ENCODE measurements at regions not wholly inside any gene's neighbourhood (a gene's known extent, or its start where the extent isn't known, plus 50 kb on each side); places are given as distances from the start of the nearest gene placed in this dataset.
"Not testable (repeated sequence)": the region's sequence is repeated elsewhere in the genome, so short reads cannot be mapped to it uniquely, and the experiment has no call there.

- not testable (repeated sequence) for H3K9me3 ChIP-seq (ENCODE audit: control insufficient read depth, low read depth, low read length); H3K4me1 ChIP-seq (ENCODE audit: control insufficient read depth, insufficient read depth, low read length); H3K27me3 ChIP-seq (ENCODE audit: control insufficient read depth, insufficient read depth, low read length); DNase-seq; H3K36me3 ChIP-seq (ENCODE audit: control insufficient read depth, insufficient read depth, low read length); H3K4me3 ChIP-seq (ENCODE audit: low read length); H3K27ac ChIP-seq (ENCODE audit: low read length)
- WGBS (ENCODE audit: insufficient coverage, low lambda C conversion rate) = no CpG with 5 or more reads among the region's 5 CpGs
Measured at GRCh38 chr5:101715790-101716189, 580.3 kb downstream of the SLCO4C1 start.

- no peak for DNase-seq
- H3K27me3 ChIP-seq (ENCODE audit: control insufficient read depth, insufficient read depth, low read length) = no peaks in the 10 kb centered on the region
- H3K36me3 ChIP-seq (ENCODE audit: control insufficient read depth, insufficient read depth, low read length) = no peaks in the 10 kb centered on the region
- no peak overlapping the region for H3K4me3 ChIP-seq (ENCODE audit: low read length)
- no peak overlapping the region for H3K27ac ChIP-seq (ENCODE audit: low read length)
- H3K9me3 ChIP-seq (ENCODE audit: control insufficient read depth, low read depth, low read length) = no peaks in the 10 kb centered on the region
- H3K4me1 ChIP-seq (ENCODE audit: control insufficient read depth, insufficient read depth, low read length) = no peaks in the 10 kb centered on the region
Measured at GRCh38 chr5:101689306-101689705, 606.8 kb downstream of the SLCO4C1 start.

DNA sequence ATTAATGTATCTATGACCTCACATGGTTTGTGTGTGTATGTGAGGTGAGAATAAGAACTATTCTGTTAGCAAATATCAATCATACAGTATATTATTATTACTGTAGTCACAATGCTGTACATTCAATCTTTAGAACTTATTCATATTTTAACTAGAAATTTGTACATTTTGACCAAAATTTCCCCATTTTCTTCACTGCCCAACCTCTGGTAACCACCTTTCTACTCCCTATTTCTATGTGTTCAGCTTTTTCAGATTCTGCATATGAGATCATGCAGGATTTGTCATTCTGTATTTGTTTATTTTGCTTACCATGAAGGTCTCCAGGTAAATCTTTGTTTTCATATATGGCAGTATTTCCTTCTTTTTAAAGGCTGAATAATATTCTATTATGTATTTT is 607.9 kb downstream of the SLCO4C1 start:
- Histone ChIP-seq H3K27me3 (ENCODE audit: control insufficient read depth, insufficient read depth, low read length) (no peaks in the 10 kb centered on the region), H3K4me3 (ENCODE audit: low read length) (no peak overlapping the region), H3K36me3 (ENCODE audit: control insufficient read depth, insufficient read depth, low read length) (no peaks in the 10 kb centered on the region), H3K4me1 (ENCODE audit: control insufficient read depth, insufficient read depth, low read length) (no peaks in the 10 kb centered on the region), H3K27ac (ENCODE audit: low read length) (no peak overlapping the region), H3K9me3 (ENCODE audit: control insufficient read depth, low read depth, low read length) (no peaks in the 10 kb centered on the region)
- DNase-seq = no peak

GRCh38 chr5:101687349-101687985 is 608.6 kb downstream of the SLCO4C1 start:
- Histone ChIP-seq H3K27me3 (ENCODE audit: control insufficient read depth, insufficient read depth, low read length) (no peaks in the 10 kb centered on the region), H3K4me1 (ENCODE audit: control insufficient read depth, insufficient read depth, low read length) (no peaks in the 10 kb centered on the region), H3K27ac (ENCODE audit: low read length) (no peak overlapping the region), H3K9me3 (ENCODE audit: control insufficient read depth, low read depth, low read length) (no peaks in the 10 kb centered on the region), H3K36me3 (ENCODE audit: control insufficient read depth, insufficient read depth, low read length) (no peaks in the 10 kb centered on the region), H3K4me3 (ENCODE audit: low read length) (no peak overlapping the region)
- DNase-seq = no peak

GRCh38 chr5:101686536-101687157 is 609.4 kb downstream of the SLCO4C1 start:
- DNase-seq = no peak
- no peaks in the 10 kb centered on the region for H3K4me1 ChIP-seq (ENCODE audit: control insufficient read depth, insufficient read depth, low read length)
- no peaks in the 10 kb centered on the region for H3K9me3 ChIP-seq (ENCODE audit: control insufficient read depth, low read depth, low read length)
- no peaks in the 10 kb centered on the region for H3K27me3 ChIP-seq (ENCODE audit: control insufficient read depth, insufficient read depth, low read length)
- H3K27ac ChIP-seq (ENCODE audit: low read length) = no peak overlapping the region
- H3K36me3 ChIP-seq (ENCODE audit: control insufficient read depth, insufficient read depth, low read length) = no peaks in the 10 kb centered on the region
- no peak overlapping the region for H3K4me3 ChIP-seq (ENCODE audit: low read length)
- WGBS (ENCODE audit: insufficient coverage, low lambda C conversion rate) = 100% methylated on average over 1 of the region's 3 CpGs

GRCh38 chr5:101679816-101680215 is 616.3 kb downstream of the SLCO4C1 start:
- Histone ChIP-seq H3K36me3 (ENCODE audit: control insufficient read depth, insufficient read depth, low read length) (no peaks in the 10 kb centered on the region), H3K4me3 (ENCODE audit: low read length) (no peak overlapping the region), H3K9me3 (ENCODE audit: control insufficient read depth, low read depth, low read length) (no peaks in the 10 kb centered on the region), H3K27ac (ENCODE audit: low read length) (no peak overlapping the region), H3K27me3 (ENCODE audit: control insufficient read depth, insufficient read depth, low read length) (no peaks in the 10 kb centered on the region), H3K4me1 (ENCODE audit: control insufficient read depth, insufficient read depth, low read length) (no peaks in the 10 kb centered on the region)
- WGBS (ENCODE audit: insufficient coverage, low lambda C conversion rate) = no CpG with 5 or more reads among the region's 2 CpGs
- DNase-seq = peak; percentile 2 to 6

DNA sequence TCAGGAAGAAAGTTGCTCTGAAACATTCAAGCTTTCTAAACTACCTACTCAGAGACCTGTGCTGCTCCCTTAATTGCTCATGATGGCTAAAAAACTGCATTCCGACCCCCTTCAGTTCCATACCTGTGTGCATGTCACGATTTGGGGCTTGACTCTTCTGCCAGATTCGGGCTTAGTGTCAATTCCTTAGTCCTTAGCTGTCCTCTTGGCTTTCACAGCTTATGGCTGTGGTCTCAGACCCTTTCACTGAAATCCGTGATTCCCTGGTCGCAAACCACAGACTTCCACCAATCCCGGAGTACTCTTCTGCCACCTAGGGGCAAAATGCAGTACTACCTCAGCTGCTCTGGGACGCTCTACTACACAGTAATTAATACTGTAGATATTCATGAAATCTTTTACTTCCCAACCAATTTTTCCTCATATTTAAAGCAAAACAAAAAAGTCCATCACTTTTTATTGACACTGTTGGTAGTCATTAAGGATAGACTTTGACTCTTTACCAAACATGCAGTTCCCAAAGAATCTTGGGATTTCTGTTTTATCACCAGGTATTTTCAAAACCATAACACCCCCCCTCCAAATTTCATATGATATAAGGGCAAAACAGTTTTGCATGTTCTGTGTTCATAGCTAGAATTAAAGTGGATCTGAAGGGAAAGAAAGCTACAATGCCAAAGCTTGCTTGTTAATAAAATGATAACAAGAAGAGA is 617.4 kb downstream of the SLCO4C1 start:
- Histone ChIP-seq H3K4me1 (ENCODE audit: control insufficient read depth, insufficient read depth, low read length) (no peaks in the 10 kb centered on the region), H3K9me3 (ENCODE audit: control insufficient read depth, low read depth, low read length) (no peaks in the 10 kb centered on the region), H3K27ac (ENCODE audit: low read length) (no peak overlapping the region), H3K36me3 (ENCODE audit: control insufficient read depth, insufficient read depth, low read length) (no peaks in the 10 kb centered on the region), H3K27me3 (ENCODE audit: control insufficient read depth, insufficient read depth, low read length) (no peaks in the 10 kb centered on the region), H3K4me3 (ENCODE audit: low read length) (no peak overlapping the region)
- peak; percentile 29 to 39 for DNase-seq
- WGBS (ENCODE audit: insufficient coverage, low lambda C conversion rate) = 0% methylated on average over 1 of the region's 7 CpGs

DNA sequence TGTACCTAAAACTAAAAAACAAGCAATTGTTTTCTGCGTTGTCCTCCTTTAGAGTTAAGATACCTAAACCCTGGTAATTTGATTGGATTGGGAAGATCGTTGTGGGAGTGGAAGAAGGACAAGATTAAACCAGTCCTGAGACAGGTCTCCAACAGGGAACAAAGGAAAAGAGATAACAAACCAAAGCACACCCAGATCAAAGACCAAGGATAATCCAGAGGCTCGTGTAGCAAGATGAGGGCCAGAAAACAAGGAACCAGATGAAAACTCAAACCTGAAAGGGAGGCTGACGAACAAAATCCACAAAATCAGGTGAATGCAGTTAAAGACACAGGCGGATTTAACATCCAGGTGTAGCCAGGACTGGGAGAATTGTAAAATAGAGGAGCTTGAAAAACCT is 618.1 kb downstream of the SLCO4C1 start:
- Histone ChIP-seq H3K4me1 (ENCODE audit: control insufficient read depth, insufficient read depth, low read length) (no peaks in the 10 kb centered on the region), H3K4me3 (ENCODE audit: low read length) (no peak overlapping the region), H3K27ac (ENCODE audit: low read length) (no peak overlapping the region), H3K27me3 (ENCODE audit: control insufficient read depth, insufficient read depth, low read length) (no peaks in the 10 kb centered on the region), H3K36me3 (ENCODE audit: control insufficient read depth, insufficient read depth, low read length) (no peaks in the 10 kb centered on the region), H3K9me3 (ENCODE audit: control insufficient read depth, low read depth, low read length) (no peaks in the 10 kb centered on the region)
- WGBS (ENCODE audit: insufficient coverage, low lambda C conversion rate) = 17% methylated on average over 1 of the region's 5 CpGs
- peak in 1 of 2 donors; percentile 3 for DNase-seq

DNA sequence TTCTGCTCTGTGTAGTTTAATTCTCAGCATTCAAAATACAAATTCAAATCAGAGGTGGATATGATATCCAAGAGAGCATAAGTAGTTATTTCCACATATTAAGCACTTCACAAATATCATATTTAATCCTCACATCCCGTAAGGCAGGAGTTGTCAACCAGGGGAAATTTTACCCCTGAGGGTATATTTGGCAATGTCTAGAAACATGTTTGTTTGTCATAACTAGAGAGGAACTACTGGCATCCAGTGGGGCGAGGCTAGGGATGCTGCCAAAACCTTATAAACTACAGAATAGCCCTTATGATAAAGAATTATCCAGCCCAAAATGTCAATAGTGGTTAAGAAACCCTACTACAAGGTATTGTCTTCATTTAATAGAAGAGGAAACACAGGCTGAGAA is 619.4 kb downstream of the SLCO4C1 start:
- no peak for DNase-seq
- H3K27ac ChIP-seq (ENCODE audit: low read length) = no peak overlapping the region
- H3K4me3 ChIP-seq (ENCODE audit: low read length) = no peak overlapping the region
- WGBS (ENCODE audit: insufficient coverage, low lambda C conversion rate) = no CpG with 5 or more reads among the region's 2 CpGs
- no peaks in the 10 kb centered on the region for H3K4me1 ChIP-seq (ENCODE audit: control insufficient read depth, insufficient read depth, low read length)
- H3K9me3 ChIP-seq (ENCODE audit: control insufficient read depth, low read depth, low read length) = no peaks in the 10 kb centered on the region
- no peaks in the 10 kb centered on the region for H3K36me3 ChIP-seq (ENCODE audit: control insufficient read depth, insufficient read depth, low read length)
- no peaks in the 10 kb centered on the region for H3K27me3 ChIP-seq (ENCODE audit: control insufficient read depth, insufficient read depth, low read length)

DNA sequence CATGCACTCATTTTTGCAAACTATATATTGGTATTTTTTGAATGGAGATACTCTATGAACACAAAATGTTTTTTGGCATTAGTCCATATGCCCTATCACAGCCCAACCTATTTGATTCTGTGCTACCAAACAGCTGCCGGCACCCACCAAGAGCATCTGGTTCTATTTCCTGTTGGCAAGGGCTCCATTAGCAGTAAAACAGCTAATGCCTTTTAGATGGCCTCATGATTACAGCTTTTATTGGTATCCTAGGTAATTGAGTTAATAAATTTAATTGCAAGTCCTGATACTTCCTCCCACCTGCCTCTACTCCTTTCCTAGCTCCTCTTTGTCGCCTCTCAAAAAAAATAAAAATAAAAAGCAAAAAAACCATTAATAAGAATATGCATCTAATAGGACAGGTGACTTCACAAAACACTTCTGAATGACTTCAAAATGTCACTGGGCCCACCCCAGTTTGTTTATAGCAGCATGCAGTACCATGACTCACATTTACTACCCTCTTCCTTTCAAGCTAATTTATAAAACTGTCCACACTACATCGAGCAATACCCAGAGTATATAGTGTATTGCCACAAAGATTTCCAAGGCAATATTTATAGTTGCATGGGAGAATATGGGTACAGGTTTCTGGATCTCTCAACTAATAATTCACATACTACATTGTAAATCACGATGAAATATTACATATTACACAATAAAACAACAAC is 620.4 kb downstream of the SLCO4C1 start:
- no peak overlapping the region for H3K4me3 ChIP-seq (ENCODE audit: low read length)
- H3K9me3 ChIP-seq (ENCODE audit: control insufficient read depth, low read depth, low read length) = no peaks in the 10 kb centered on the region
- no peaks in the 10 kb centered on the region for H3K27me3 ChIP-seq (ENCODE audit: control insufficient read depth, insufficient read depth, low read length)
- no peak for DNase-seq
- WGBS (ENCODE audit: insufficient coverage, low lambda C conversion rate) = 85% methylated on average over 2 of the region's 4 CpGs
- no peaks in the 10 kb centered on the region for H3K36me3 ChIP-seq (ENCODE audit: control insufficient read depth, insufficient read depth, low read length)
- no peaks in the 10 kb centered on the region for H3K4me1 ChIP-seq (ENCODE audit: control insufficient read depth, insufficient read depth, low read length)
- no peak overlapping the region for H3K27ac ChIP-seq (ENCODE audit: low read length)
